ENCODE measurements at regions not wholly inside any gene's neighbourhood (a gene's known extent, or its start where the extent isn't known, plus 50 kb on each side); places are given as distances from the start of the nearest gene placed in this dataset.

- TF ChIP-seq CTCF (IDR thresholded peaks at IDR 0.05), result no peak
- no peak for TF ChIP-seq POLR2AphosphoS5 (IDR thresholded peaks at IDR 0.05)
- TF ChIP-seq POLR2A (IDR thresholded peaks at IDR 0.05), result no peak
Measured at GRCh38 chr11:88421530-88421929, 84.0 kb upstream of the CTSC start.
